DMS 273 (cell line): ENCODE measurements at regions not wholly inside any gene's neighbourhood (a gene's known extent, or its start where the extent isn't known, plus 50 kb on each side); places are given as distances from the start of the nearest gene placed in this dataset.
"Not testable (repeated sequence)": the region's sequence is repeated elsewhere in the genome, so short reads cannot be mapped to it uniquely, and the experiment has no call there.

Experiments used
- DNase-seq: peaks from one replicate; lab custom pipeline; 2025; ENCODE audit not compliant: unreplicated experiment; lab: John Stamatoyannopoulos, UW

DNA sequence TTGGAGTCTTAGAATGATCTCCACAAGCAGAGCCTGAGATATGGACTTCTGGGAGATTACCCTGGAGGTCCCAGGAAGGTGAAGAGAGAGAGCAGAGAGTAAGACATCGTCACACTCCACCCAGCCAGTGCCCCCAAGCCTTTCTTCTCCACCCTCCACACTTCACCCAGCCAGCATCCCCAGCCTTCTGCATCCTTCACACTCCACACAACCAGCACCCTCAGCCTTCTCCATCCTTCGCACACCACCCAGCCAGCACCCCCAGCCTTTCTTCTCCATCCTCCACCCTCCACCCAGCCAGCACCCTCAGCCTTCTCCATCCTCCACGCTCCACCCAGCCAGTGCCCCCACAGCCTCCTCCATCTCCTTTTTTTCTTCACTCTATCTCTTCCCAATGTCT lies 603.9 kb upstream of the B3GAT1 start:
- no peak for DNase-seq

DNA sequence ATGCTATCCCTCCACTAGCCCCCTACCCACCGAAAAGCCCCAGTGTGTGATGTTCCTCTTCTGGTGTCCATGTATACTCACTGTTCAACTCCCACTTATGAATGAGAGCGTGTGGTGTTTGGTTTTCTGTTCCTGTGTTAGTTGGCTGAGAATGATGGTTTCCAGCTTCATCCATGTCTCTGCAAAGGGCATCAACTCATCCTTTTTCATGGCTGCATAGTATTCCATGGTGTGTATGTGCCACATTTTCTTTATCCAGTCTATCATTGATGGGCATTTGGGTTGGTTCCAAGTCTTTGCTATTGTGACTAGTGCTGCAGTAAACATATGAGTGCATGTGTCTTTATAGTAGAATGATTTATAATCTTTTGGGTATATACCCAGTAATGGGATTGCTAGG lies 599.3 kb upstream of the B3GAT1 start:
- not testable (repeated sequence) for DNase-seq

DNA sequence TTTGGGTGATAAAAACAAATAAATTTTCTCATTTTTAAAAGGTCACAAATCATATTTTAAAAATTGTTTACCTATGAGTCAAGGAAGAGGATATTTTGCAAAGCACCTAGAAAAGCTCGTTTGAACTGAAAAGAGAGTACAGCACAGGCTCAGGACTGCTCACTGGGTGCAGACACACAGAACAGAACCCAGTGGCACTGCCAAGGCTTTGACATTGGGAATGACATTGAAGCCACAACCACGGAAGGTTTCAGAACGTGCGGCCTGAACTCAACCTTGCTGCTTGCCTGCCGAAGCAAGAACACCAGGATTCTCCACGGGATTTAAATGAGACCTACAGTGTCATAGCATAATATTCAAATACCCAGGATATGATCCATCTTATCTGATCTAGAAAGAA lies 597.1 kb upstream of the B3GAT1 start:
- DNase-seq: no peak

DNA sequence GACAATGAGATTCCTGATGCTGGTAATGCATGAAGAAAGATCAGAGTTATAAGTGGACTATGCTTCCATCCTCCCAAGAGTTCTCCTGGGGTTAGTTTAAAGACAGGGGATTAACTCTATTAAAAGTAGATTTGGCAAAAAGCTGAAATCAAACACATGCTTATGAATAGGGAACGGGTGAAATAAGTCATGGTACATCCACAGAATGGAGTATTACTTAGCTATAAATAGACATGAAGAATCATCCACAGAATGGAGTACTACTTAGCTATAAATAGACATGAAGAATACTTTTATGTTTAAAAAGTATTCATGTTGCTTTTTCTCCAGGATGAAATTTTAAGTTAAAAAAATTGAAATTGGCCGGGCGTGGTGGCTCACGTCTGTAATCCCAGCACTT lies 596.4 kb upstream of the B3GAT1 start:
- no peak for DNase-seq

DNA sequence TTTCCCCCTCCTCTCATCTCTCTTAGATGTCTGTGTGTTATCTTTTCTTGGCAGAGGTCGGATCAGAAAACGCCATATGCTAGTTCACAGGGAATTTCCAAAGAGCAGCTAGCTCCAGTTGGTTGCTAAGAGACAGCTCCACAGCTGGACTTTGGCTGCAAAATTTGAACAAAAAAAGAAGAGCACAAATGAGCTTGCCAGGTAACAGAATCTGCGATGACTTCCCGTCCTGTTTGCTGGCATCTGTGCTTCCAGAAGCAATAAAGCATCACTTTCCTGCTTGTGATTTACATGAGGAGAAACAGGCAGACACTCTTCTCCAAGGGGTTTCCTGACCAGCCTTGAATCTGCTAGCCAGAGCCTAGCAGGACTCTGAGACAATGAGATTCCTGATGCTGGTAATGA lies 596.0 kb upstream of the B3GAT1 start:
- peak; percentile 78 for DNase-seq

DNA sequence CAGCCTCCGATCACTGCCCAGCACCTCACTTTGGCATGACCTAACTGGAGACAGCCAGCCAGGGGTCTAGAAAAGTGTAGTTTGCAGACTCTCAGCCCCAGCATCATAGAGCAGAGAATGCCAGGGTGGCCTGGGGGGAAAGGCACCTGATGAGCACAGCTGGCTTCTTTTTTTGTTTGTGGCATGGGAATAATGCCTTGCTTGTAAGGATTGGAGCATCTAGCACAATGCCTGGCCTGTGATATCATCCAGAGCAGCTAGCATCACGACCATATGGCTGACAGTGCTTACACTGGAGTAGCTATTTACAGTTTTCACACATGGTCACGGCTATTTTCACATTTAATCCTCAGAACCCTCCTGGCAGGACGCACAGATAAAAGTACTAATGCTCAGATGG lies 594.8 kb upstream of the B3GAT1 start:
- peak; percentile 53 for DNase-seq

DNA sequence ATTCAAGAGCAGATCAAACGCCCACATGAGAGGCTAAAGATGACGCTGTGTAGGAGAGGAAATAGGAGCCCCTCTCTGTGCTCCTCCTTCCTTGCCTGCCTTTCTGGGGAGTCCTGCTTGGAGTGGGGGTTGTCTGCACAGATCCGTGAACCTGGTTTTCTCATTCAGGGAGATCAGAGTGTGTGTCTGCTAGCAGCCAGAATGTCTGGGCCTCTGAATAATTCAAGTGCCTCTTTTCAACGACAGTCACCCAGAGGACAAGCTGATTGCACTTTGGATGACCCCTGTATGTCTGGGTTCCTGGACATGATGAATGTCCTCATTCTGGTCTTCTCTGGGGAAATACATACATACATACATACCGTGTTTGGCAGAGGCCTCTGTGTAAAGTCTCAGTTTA lies 592.5 kb upstream of the B3GAT1 start:
- DNase-seq: no peak

DNA sequence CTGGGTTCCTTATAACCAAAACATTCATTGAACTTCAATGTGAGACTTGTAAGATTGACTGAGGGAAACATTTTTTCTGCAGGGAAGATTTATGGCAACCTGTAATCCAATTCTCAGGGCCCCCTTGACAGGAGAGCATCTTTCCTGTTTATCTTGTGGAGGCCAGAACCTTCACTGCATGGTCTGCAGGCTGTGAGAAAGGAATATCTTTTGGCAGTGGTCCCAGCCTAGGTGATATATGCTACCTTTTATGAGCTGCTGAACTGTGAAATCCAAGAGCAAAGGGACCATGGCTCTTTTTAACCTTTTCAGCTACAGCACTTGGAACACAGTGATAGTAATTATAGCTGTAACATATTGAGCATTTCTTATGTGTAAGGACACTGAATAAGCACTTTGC lies 590.2 kb upstream of the B3GAT1 start:
- no peak for DNase-seq

DNA sequence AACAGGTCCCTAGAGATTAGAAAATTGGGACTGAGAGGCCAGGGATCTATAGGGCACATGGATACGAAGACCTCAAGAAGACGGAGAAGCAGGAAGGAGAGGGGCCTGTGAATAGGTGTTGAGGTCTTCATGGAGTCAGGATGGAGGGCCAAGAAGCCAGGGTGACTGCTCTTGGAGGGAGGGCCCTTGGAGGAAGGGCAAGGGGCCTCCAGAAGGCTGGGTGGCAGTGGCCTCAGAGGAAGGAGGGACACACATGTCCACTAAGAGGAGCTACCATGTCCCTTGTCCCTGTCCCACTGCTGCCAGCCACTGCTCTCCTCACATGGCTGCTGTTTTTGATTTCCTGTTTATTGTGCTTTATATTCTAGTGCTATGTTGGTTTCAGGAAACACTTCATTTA lies 589.5 kb upstream of the B3GAT1 start:
- no peak for DNase-seq

DNA sequence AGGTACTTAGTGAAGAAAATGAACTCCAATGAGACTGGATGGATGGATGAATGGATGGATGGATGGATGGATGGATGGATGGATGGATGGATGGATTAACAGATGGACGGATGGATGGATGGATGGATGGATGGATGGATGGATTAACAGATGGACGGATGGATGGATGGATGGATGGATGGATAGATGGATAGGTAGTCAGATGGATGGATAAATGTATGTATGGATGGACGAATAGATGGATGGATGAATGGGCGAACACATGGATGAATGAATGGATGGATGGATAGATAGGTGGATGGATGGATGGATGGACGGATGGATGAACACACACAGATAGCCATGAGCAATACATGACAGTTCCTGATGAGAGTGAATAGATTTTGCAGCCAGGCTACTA lies 589.0 kb upstream of the B3GAT1 start:
- DNase-seq: not testable (repeated sequence)

DNA sequence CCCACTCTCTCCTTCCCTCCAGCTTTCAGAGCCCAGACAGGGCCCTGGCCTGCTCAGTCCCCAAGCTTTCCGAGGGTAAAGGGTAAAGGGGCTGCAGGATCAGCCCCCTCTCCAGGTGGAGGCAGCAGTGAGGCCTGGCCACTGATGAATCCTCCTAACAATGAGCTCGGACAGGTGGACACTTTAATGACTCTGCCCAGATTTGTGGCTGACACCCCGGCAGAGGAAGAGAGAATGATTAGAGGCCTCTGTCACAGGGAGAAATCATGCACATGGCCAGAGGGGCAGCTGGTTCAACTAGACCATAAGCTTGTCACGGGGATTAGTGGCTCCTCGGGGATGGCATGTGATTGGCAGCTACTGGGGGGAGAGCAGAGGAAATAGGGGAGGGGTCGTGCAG lies 587.5 kb upstream of the B3GAT1 start:
- DNase-seq: no peak

DNA sequence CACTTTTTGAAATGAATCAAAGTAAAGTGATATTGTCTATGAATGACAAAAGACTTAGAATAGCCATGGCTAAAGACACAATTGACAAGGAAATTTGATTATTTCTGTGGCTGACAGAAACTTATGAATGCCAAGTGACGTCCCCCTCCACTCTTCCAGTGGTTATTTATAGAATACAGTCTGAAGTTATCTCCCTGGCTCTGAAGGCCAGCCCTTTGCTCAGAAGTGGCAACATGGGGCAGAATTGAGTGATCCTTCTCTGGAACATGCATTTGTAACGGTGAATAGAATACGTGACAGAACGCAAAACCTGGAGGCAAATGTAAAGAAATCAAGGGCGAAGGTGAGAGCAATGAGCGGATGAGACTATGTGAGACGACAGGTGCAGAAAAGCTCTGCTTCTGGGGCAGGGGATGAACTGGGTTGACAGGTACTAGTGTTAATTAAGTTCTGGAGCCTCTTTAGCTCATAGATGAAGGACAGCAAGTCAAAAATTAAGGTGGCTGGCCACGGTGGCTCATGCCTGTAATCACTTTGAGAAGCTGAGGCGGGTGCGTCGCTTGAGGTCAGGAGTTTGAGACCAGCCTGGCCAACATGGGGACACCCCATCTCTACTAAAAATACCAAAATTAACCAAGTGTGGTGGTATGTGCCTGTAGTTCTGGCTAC lies 585.7 kb upstream of the B3GAT1 start:
- no peak for DNase-seq

DNA sequence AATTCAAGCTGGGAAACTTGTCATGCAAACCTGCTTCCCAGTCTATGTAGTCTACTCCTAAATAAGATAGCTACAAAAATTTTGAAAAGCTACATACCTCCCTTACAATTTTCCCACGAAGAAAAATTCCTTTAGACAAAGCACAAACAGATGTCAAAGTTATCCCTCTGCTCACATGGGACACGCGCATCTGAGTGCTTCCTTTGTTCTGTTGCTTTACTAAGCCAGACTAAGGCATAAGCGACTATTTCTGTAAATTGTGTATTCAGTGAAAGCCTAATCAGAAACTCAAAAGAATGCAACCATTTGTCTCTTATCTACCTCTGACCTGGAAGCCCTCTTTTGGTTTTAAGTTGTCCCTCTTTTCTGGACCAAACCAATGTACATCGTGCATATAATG lies 583.7 kb upstream of the B3GAT1 start:
- no peak for DNase-seq

DNA sequence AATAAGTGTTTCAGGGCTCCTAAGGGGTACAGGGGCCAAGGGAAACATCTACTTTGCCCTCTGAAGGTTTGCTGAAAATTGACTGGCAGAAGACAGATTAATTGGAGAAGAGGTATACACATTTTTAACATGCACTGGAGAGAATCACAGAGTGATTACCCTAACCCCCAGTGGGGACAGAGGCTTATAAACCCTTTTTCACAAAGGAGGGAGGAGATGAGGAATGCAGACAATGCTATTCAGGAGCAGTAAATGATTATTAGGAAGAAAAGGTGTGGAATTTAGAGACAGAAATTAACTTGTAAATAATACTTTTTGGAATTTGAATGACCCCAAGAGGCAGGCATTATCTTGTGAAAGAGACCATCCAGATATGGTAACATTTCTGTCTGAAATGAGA lies 582.4 kb upstream of the B3GAT1 start:
- no peak for DNase-seq

DNA sequence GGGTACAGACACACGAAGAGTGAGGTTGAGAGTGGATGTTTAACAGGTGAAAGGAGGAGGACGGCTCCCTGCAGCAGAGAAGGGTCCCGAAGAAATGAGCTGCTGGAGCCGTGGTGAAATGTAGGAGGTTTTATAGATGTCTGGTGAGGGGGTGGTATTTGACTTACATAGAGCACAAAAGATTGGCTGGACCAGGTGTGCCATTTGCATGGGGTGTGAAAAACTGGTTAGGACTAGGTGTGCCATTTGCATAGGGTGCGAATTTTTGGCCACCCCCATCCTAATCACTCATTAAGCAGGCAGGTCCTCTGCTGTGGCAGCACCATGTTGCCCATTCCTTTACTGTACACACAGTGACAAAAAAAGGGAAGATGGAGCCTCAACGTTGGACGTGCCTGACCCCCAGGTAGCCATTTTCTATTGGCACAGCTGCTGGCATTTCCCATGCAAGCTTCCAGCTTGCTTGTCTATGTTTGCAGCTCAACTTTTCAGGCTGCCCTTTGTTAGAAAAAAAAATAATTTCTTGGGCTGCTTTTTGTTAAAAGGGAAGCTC lies 581.7 kb upstream of the B3GAT1 start:
- no peak for DNase-seq

DNA sequence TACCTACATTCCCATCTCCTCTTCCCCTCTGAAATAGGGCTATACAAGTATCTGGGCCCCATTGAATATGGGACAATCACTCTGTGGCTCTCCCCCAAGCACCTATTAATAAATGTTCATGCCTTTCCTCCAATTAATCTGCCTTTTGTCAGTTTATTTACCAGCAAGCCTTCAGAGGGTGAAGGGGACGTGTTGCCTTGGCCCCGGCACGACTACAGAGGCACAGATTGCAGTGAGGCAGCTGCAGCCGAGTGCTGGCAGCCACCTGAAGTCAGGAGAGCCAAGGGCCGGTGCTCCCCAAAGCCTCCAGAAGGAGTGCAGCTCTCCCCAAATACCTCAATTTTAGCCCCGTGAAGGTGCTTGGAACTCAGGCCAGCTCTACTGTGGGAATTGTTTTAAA lies 580.9 kb upstream of the B3GAT1 start:
- DNase-seq: no peak

DNA sequence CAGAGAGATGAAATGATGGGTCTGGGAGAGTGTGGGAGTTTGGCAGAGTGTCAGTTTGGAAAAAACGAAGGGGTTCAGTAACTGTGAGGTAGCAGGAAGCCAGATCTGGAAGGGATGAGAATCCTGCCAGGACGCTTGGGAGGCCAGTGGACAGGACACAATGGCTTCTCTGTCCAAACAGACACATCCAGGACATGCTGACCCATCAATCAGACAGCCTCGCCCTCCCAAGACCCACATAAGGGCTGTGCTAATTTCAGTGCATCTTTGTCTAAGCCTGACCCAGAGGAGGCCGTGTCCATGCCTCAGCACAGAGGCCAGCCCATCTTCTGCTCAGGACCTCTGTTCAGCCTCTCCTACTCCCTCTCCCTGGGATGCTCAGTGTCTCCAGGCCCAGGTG lies 576.5 kb upstream of the B3GAT1 start:
- DNase-seq: no peak

DNA sequence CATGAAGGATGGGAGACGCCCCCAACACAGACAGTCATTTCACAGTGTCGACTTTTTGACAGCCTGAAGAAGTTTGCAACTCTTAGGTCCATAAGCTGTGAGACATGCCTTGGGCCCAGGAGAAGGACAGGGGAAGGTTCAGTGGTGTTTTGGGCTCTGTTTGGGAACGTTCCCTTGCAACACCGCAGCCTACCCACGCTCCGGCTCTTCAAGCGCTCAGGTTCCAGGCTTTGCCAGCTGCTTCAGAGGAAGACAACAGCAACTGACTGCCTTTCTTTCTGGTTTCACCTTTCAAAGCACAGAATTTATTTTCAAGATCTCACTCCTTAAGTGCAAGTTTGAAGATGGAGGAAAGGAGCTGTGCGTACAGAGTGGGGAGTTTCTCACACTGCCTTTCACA lies 575.8 kb upstream of the B3GAT1 start:
- no peak for DNase-seq

DNA sequence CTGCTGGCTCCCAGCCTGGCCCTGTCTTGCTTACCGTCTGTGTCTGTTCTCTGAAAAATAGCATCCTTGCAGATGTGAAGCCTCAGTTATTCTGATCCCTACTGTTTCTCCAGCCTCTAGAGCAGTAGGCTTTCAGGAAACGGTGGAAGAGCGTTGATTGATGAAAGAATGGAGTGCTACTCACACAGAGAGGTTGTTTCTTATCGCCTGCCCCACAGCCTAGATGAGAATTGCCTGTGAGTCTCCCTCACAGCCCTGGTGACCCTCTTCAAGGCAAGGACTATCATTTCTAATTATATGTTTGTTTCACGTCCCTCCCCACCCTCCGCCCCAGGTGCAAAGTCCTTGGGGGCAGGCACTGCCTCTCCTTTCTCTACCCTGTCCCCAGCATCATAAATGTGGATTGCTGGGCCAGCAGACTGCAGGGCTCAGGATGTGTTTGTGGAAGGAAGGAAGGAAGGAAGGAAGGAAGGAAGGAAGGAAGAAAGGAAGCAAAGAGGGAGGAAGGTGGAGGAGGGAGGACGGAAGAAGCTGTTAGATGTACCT lies 575.3 kb upstream of the B3GAT1 start:
- DNase-seq: no peak

DNA sequence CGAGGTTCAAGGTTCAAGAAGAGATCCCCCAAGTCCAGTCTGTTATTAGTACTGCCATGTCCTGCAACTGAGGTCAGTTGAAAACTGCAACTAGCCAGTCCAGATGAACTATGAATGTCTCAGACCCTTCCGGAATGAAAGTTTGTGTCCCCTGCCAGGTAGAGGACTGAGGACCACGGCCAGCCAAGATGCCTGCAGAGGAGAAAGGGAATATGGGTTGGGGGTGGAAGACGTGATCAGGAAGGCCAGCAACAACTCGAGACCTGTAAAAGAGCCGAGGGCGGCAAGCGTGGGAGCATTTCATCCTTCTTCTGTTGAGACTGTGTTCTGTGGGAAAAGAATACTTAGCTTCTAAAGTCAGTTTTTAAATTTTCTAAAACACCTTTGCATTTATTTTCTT lies 572.4 kb upstream of the B3GAT1 start:
- DNase-seq: no peak

DNA sequence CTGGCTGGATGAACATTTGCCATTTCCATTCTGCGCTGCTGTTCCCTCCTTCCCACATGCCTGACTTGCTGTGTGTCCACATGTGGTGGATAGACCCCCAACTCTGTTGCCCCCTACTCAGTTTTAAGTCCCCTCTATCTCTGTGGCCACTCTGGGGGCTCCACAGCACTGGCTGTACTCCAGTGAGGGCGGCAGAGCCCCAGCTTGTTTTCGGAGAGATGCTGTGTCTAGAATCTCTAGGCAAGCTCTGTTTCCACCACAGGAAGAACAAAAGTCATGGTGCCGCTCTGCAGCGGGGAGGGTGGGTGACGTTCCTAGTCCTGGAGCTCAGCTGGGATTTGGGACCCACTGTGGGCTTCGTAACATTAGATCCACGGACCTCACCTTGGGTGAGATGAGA lies 570.4 kb upstream of the B3GAT1 start:
- DNase-seq: not testable (repeated sequence)

DNA sequence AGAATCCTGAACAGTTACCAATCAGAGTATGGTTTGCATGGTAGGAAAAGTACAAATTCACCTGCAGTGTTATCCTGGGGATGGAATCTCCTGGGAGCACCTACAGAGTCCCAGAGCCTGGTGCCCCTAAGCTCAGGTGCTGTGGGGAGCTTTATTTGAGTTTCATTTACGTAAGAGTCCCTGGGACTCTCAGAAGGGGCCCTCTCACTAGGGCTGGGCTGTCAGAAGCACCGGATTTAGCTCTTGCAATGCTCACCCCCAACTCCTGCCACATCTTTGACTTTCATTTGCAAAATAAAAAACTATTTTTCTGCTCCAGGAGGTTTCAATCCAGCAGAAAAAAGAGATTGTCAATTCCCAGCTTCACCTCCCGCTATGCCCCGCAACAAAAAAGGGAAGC lies 569.8 kb upstream of the B3GAT1 start:
- DNase-seq: no peak
